SU-DHL-6 (cell line): ENCODE measurements at regions not wholly inside any gene's neighbourhood (a gene's known extent, or its start where the extent isn't known, plus 50 kb on each side); places are given as distances from the start of the nearest gene placed in this dataset.

Experiments
- EZH2phosphoT487 ChIP-seq: fragments of 200-600 bp; sonication (generic), shearing (Covaris generic); conservative IDR thresholded peaks from 2 replicates; pipeline ENCODE4 v1.6.1; 2018; ENCODE audit warnings: mild to moderate bottlenecking, antibody characterized with exemption, low read length, moderate library complexity, mixed read lengths
- TF ChIP-seq, protein P1 (sequence below): fragments of 200-600 bp; sonication (generic); IDR thresholded peaks from one replicate; pipeline ENCODE4 v1.5.1; 2017; ENCODE audit warnings: antibody characterized with exemption, mild to moderate bottlenecking, low read length, moderate library complexity; ENCODE audit not compliant: insufficient read depth, poor library complexity, severe bottlenecking

DNA sequence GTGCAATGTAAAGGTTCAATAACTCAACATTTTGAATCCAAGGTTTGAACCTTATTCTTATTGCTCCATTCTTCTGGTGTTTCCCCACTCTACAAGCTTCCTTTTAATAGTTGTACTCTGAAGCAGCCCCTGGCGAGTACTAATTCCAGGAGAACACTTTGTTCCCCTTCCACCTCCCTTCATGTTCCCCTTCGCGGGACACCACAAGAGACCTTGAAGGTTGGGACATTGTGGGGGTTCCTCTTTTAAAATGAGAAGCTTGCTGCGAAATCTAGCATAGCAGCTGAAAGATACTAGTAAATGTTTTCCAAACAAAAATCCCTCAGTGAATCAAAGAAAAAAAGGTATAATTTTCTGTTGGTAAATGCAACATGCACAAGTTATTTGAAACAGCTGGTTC is 626.3 kb upstream of the LRRC4C start:
- TF ChIP-seq, protein P1, sequence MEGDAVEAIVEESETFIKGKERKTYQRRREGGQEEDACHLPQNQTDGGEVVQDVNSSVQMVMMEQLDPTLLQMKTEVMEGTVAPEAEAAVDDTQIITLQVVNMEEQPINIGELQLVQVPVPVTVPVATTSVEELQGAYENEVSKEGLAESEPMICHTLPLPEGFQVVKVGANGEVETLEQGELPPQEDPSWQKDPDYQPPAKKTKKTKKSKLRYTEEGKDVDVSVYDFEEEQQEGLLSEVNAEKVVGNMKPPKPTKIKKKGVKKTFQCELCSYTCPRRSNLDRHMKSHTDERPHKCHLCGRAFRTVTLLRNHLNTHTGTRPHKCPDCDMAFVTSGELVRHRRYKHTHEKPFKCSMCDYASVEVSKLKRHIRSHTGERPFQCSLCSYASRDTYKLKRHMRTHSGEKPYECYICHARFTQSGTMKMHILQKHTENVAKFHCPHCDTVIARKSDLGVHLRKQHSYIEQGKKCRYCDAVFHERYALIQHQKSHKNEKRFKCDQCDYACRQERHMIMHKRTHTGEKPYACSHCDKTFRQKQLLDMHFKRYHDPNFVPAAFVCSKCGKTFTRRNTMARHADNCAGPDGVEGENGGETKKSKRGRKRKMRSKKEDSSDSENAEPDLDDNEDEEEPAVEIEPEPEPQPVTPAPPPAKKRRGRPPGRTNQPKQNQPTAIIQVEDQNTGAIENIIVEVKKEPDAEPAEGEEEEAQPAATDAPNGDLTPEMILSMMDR: no peak
- no peak for TF ChIP-seq EZH2phosphoT487
